ENCODE measurements at regions not wholly inside any gene's neighbourhood (a gene's known extent, or its start where the extent isn't known, plus 50 kb on each side); places are given as distances from the start of the nearest gene placed in this dataset.
A peak's percentile ranks its signal among the peaks of the same experiment; 100 is the strongest.

- no peak for DNase-seq (ENCODE audit: extremely low spot score)
- TF ChIP-seq PKNOX1 (IDR thresholded peaks at IDR 0.05): no peak
- no peak for TF ChIP-seq FOXK2 (IDR thresholded peaks at IDR 0.05)
- POLR2A ChIA-PET: no interaction called here
- CTCF ChIA-PET: no interaction called here
Measured at GRCh38 chr2:133667085-133667484, 98.8 kb upstream of the NCKAP5 start.

- CTCF ChIA-PET: interaction anchor here (0.6 kb wide), 1 partner anchor 24 kb away, joined by 3 read pairs; no protein-coding TSS in a partner anchor
- TF ChIP-seq HDGF (IDR thresholded peaks at IDR 0.05; ENCODE audit: borderline replicate concordance) (no peak), CTBP1 (IDR thresholded peaks at IDR 0.05; ENCODE audit: borderline replicate concordance) (no peak)
- DNase-seq (ENCODE audit: extremely low spot score): no peak
- POLR2A ChIA-PET: no interaction called here
Measured at GRCh38 chr2:133667968-133668367, 99.7 kb upstream of the NCKAP5 start.

GRCh38 chr2:133668547-133668946, 100.3 kb upstream of the NCKAP5 start:
- ChIA-PET POLR2A (no interaction called here), CTCF (interaction anchor here (0.6 kb wide), 1 partner anchor 24 kb away, joined by 3 read pairs; no protein-coding TSS in a partner anchor)
- no peak for DNase-seq (ENCODE audit: extremely low spot score)
- TF ChIP-seq FOXK2 (IDR thresholded peaks at IDR 0.05) (no peak), SUZ12 (IDR thresholded peaks at IDR 0.05) (no peak), FOXA1 (IDR thresholded peaks at IDR 0.05) (no peak), LEF1 (IDR thresholded peaks at IDR 0.05; ENCODE audit: borderline replicate concordance) (no peak), FOXM1 (IDR thresholded peaks at IDR 0.05; ENCODE audit: borderline replicate concordance) (no peak), HDGF (IDR thresholded peaks at IDR 0.05; ENCODE audit: borderline replicate concordance) (no peak), L3MBTL2 (conservative IDR thresholded peaks at IDR 0.05) (no peak)

- DNase-seq (ENCODE audit: extremely low spot score): no peak
- TF ChIP-seq L3MBTL2 (conservative IDR thresholded peaks at IDR 0.05) (no peak), HDGF (IDR thresholded peaks at IDR 0.05; ENCODE audit: borderline replicate concordance) (no peak), ELF4 (IDR thresholded peaks at IDR 0.05) (no peak), BHLHE40 (IDR thresholded peaks at IDR 0.05; ENCODE audit: borderline replicate concordance) (no peak), SP1 (IDR thresholded peaks at IDR 0.05) (no peak), LEF1 (IDR thresholded peaks at IDR 0.05; ENCODE audit: borderline replicate concordance) (no peak), TARDBP (IDR thresholded peaks at IDR 0.05) (no peak), PKNOX1 (IDR thresholded peaks at IDR 0.05) (no peak), FOXA1 (IDR thresholded peaks at IDR 0.05) (no peak), NFRKB (IDR thresholded peaks at IDR 0.05) (no peak), CTBP1 (IDR thresholded peaks at IDR 0.05; ENCODE audit: borderline replicate concordance) (no peak)
- POLR2A ChIA-PET: interaction anchor here (1.4 kb wide), 1 partner anchor 16 kb away, joined by 3 read pairs; no protein-coding TSS in a partner anchor
- CTCF ChIA-PET: no interaction called here
Measured at GRCh38 chr2:133673305-133673905, 105.1 kb upstream of the NCKAP5 start.

- no peak for TF ChIP-seq BHLHE40 (IDR thresholded peaks at IDR 0.05; ENCODE audit: borderline replicate concordance)
- no peak for TF ChIP-seq ARNT (IDR thresholded peaks at IDR 0.05)
- no peak for TF ChIP-seq CTBP1 (IDR thresholded peaks at IDR 0.05; ENCODE audit: borderline replicate concordance)
- no peak for TF ChIP-seq ELF4 (IDR thresholded peaks at IDR 0.05)
- no peak for TF ChIP-seq FOXA1 (IDR thresholded peaks at IDR 0.05)
- no peak for TF ChIP-seq HDGF (IDR thresholded peaks at IDR 0.05; ENCODE audit: borderline replicate concordance)
- DNase-seq (ENCODE audit: extremely low spot score): no peak
- POLR2A ChIA-PET: interaction anchor here (1.4 kb wide), 1 partner anchor 16 kb away, joined by 3 read pairs; no protein-coding TSS in a partner anchor
- CTCF ChIA-PET: no interaction called here
Measured at GRCh38 chr2:133674066-133674432, 105.8 kb upstream of the NCKAP5 start.

GRCh38 chr2:133674433-133675331, 106.4 kb upstream of the NCKAP5 start:
- TF ChIP-seq TARDBP (IDR thresholded peaks at IDR 0.05) (no peak), FOXK2 (IDR thresholded peaks at IDR 0.05) (no peak), SP1 (IDR thresholded peaks at IDR 0.05) (no peak), ELF4 (IDR thresholded peaks at IDR 0.05) (no peak), HDGF (IDR thresholded peaks at IDR 0.05; ENCODE audit: borderline replicate concordance) (no peak), FOXM1 (IDR thresholded peaks at IDR 0.05; ENCODE audit: borderline replicate concordance) (no peak), LEF1 (IDR thresholded peaks at IDR 0.05; ENCODE audit: borderline replicate concordance) (no peak), L3MBTL2 (conservative IDR thresholded peaks at IDR 0.05) (no peak; the same call in 1 of the 2 replicates), PKNOX1 (IDR thresholded peaks at IDR 0.05) (no peak), ARNT (IDR thresholded peaks at IDR 0.05) (no peak), ZNF384 (IDR thresholded peaks at IDR 0.05) (no peak)
- CTCF ChIA-PET: no interaction called here
- peak; percentile 22 for DNase-seq (ENCODE audit: extremely low spot score)

More at GRCh38 chr2:133674433-133675331, 106.4 kb upstream of the NCKAP5 start:
- POLR2A ChIA-PET: interaction anchor here (1.4 kb wide), 1 partner anchor 15 kb away, joined by 3 read pairs; no protein-coding TSS in a partner anchor
